Activated naive CD8-positive, alpha-beta T cell (primary cell): ENCODE measurements at regions not wholly inside any gene's neighbourhood (a gene's known extent, or its start where the extent isn't known, plus 50 kb on each side); places are given as distances from the start of the nearest gene placed in this dataset.
"Not testable (repeated sequence)": the region's sequence is repeated elsewhere in the genome, so short reads cannot be mapped to it uniquely, and the experiment has no call there.

Experiments
- H3K27ac Mint-ChIP-seq: one replicate; pipeline ENCODE4 v1.8.0; 2021; ENCODE audit warnings: mixed read lengths
- H3K27me3 Mint-ChIP-seq: one replicate; pipeline ENCODE4 v1.8.0; 2021; ENCODE audit warnings: mixed read lengths
- H3K36me3 Mint-ChIP-seq: one replicate; pipeline ENCODE4 v1.8.0; 2021; ENCODE audit warnings: mixed read lengths
- H3K4me1 Mint-ChIP-seq: one replicate; pipeline ENCODE4 v1.8.0; 2021; ENCODE audit warnings: low read depth, mixed read lengths
- H3K4me3 Mint-ChIP-seq: one replicate; pipeline ENCODE4 v1.8.0; 2021; ENCODE audit warnings: mild to moderate bottlenecking, mixed read lengths
- H3K9me3 Mint-ChIP-seq: one replicate; pipeline ENCODE4 v1.8.0; 2021; ENCODE audit warnings: low read depth, mixed read lengths

GRCh38 chrX:42832764-42833549 lies 55.0 kb upstream of the PPP1R2C start:
- Mint-ChIP-seq H3K4me3 (no peak overlapping the region), H3K4me1 (peaks cover 9% of the 10 kb centered on the region), H3K9me3 (no peaks in the 10 kb centered on the region), H3K27me3 (no peaks in the 10 kb centered on the region), H3K27ac (no peak overlapping the region), H3K36me3 (no peaks in the 10 kb centered on the region)

- H3K27me3 Mint-ChIP-seq, H3K36me3 Mint-ChIP-seq, H3K9me3 Mint-ChIP-seq, H3K27ac Mint-ChIP-seq, H3K4me1 Mint-ChIP-seq, H3K4me3 Mint-ChIP-seq: not testable (repeated sequence)
These were observed 55.6 kb upstream of the PPP1R2C start for GRCh38 chrX:42833550-42833940.

- Mint-ChIP-seq H3K36me3 (peaks cover 2% of the 10 kb centered on the region), H3K4me1 (peaks cover 10% of the 10 kb centered on the region), H3K9me3 (no peaks in the 10 kb centered on the region), H3K27ac (no peak overlapping the region), H3K4me3 (no peak overlapping the region), H3K27me3 (no peaks in the 10 kb centered on the region)
These were observed 59.3 kb upstream of the PPP1R2C start for GRCh38 chrX:42837101-42837726.

- H3K9me3 Mint-ChIP-seq, result no peaks in the 10 kb centered on the region
- H3K27me3 Mint-ChIP-seq, result no peaks in the 10 kb centered on the region
- peaks cover 10% of the 10 kb centered on the region for H3K4me1 Mint-ChIP-seq
- peaks cover 2% of the 10 kb centered on the region for H3K36me3 Mint-ChIP-seq
- no peak overlapping the region for H3K27ac Mint-ChIP-seq
- no peak overlapping the region for H3K4me3 Mint-ChIP-seq
These were observed 59.8 kb upstream of the PPP1R2C start for GRCh38 chrX:42837747-42838146.

GRCh38 chrX:42839632-42840031 lies 61.7 kb upstream of the PPP1R2C start:
- Mint-ChIP-seq H3K4me1 (peaks cover 10% of the 10 kb centered on the region), H3K4me3 (no peak overlapping the region), H3K27ac (no peak overlapping the region), H3K36me3 (peaks cover 2% of the 10 kb centered on the region), H3K9me3 (no peaks in the 10 kb centered on the region), H3K27me3 (no peaks in the 10 kb centered on the region)

- Mint-ChIP-seq H3K4me3 (no peak overlapping the region), H3K9me3 (no peaks in the 10 kb centered on the region), H3K27ac (no peak overlapping the region), H3K36me3 (peaks cover 6% of the 10 kb centered on the region), H3K4me1 (peaks cover 2% of the 10 kb centered on the region), H3K27me3 (no peaks in the 10 kb centered on the region)
These were observed 68.8 kb upstream of the PPP1R2C start for GRCh38 chrX:42846741-42847140.

GRCh38 chrX:42855259-42855658 lies 77.3 kb upstream of the PPP1R2C start:
- H3K27me3 Mint-ChIP-seq, result no peaks in the 10 kb centered on the region
- peaks cover 4% of the 10 kb centered on the region for H3K4me1 Mint-ChIP-seq
- peaks cover 3% of the 10 kb centered on the region for H3K9me3 Mint-ChIP-seq
- no peaks in the 10 kb centered on the region for H3K36me3 Mint-ChIP-seq
- no peak overlapping the region for H3K4me3 Mint-ChIP-seq
- no peak overlapping the region for H3K27ac Mint-ChIP-seq

GRCh38 chrX:42857766-42858165 lies 79.8 kb upstream of the PPP1R2C start:
- no peaks in the 10 kb centered on the region for H3K27me3 Mint-ChIP-seq
- peaks cover 4% of the 10 kb centered on the region for H3K4me1 Mint-ChIP-seq
- peaks cover 3% of the 10 kb centered on the region for H3K9me3 Mint-ChIP-seq
- no peak overlapping the region for H3K27ac Mint-ChIP-seq
- no peak overlapping the region for H3K4me3 Mint-ChIP-seq
- H3K36me3 Mint-ChIP-seq, result no peaks in the 10 kb centered on the region

- no peak overlapping the region for H3K27ac Mint-ChIP-seq
These were observed 91.0 kb upstream of the PPP1R2C start for GRCh38 chrX:42869011-42869410.

GRCh38 chrX:42869659-42870476 lies 91.9 kb upstream of the PPP1R2C start:
- Mint-ChIP-seq H3K27me3 (no peaks in the 10 kb centered on the region), H3K9me3 (peaks cover 4% of the 10 kb centered on the region), H3K27ac (peak overlapping the region; percentile 68), H3K4me3 (no peak overlapping the region), H3K4me1 (peaks cover 23% of the 10 kb centered on the region), H3K36me3 (peaks cover 3% of the 10 kb centered on the region)

More at GRCh38 chrX:42869011-42869410, 91.0 kb upstream of the PPP1R2C start:
- H3K36me3 Mint-ChIP-seq, result peaks cover 3% of the 10 kb centered on the region
- peaks cover 23% of the 10 kb centered on the region for H3K4me1 Mint-ChIP-seq
- peaks cover 4% of the 10 kb centered on the region for H3K9me3 Mint-ChIP-seq
- no peak overlapping the region for H3K4me3 Mint-ChIP-seq
- no peaks in the 10 kb centered on the region for H3K27me3 Mint-ChIP-seq

GRCh38 chrX:42886519-42886918 lies 108.6 kb upstream of the PPP1R2C start:
- Mint-ChIP-seq H3K9me3 (peaks cover 4% of the 10 kb centered on the region), H3K36me3 (peaks cover 9% of the 10 kb centered on the region), H3K27ac (no peak overlapping the region), H3K4me3 (no peak overlapping the region), H3K4me1 (no peaks in the 10 kb centered on the region), H3K27me3 (no peaks in the 10 kb centered on the region)

- H3K4me3 Mint-ChIP-seq, result no peak overlapping the region
- H3K9me3 Mint-ChIP-seq, result no peaks in the 10 kb centered on the region
- H3K4me1 Mint-ChIP-seq, result peaks cover 6% of the 10 kb centered on the region
- no peak overlapping the region for H3K27ac Mint-ChIP-seq
- peaks cover 9% of the 10 kb centered on the region for H3K36me3 Mint-ChIP-seq
- H3K27me3 Mint-ChIP-seq, result no peaks in the 10 kb centered on the region
These were observed 123.0 kb upstream of the PPP1R2C start for GRCh38 chrX:42900947-42901346.

- Mint-ChIP-seq H3K4me1 (peaks cover 6% of the 10 kb centered on the region), H3K9me3 (no peaks in the 10 kb centered on the region), H3K36me3 (peaks cover 9% of the 10 kb centered on the region), H3K4me3 (no peak overlapping the region), H3K27me3 (no peaks in the 10 kb centered on the region), H3K27ac (no peak overlapping the region)
These were observed 124.5 kb upstream of the PPP1R2C start for GRCh38 chrX:42902513-42902912.

GRCh38 chrX:42920752-42921151 lies 142.8 kb upstream of the PPP1R2C start:
- no peaks in the 10 kb centered on the region for H3K36me3 Mint-ChIP-seq
- no peaks in the 10 kb centered on the region for H3K4me1 Mint-ChIP-seq
- H3K27ac Mint-ChIP-seq, result no peak overlapping the region

GRCh38 chrX:42930071-42930470 lies 152.1 kb upstream of the PPP1R2C start:
- H3K27ac Mint-ChIP-seq, result no peak overlapping the region
- no peak overlapping the region for H3K4me3 Mint-ChIP-seq
- no peaks in the 10 kb centered on the region for H3K9me3 Mint-ChIP-seq
- peaks cover 22% of the 10 kb centered on the region for H3K4me1 Mint-ChIP-seq
- H3K27me3 Mint-ChIP-seq, result no peaks in the 10 kb centered on the region
- peaks cover 2% of the 10 kb centered on the region for H3K36me3 Mint-ChIP-seq

More at GRCh38 chrX:42920752-42921151, 142.8 kb upstream of the PPP1R2C start:
- Mint-ChIP-seq H3K27me3 (no peaks in the 10 kb centered on the region), H3K4me3 (no peak overlapping the region), H3K9me3 (peaks cover 5% of the 10 kb centered on the region)
